ENCODE measurements at regions not wholly inside any gene's neighbourhood (a gene's known extent, or its start where the extent isn't known, plus 50 kb on each side); places are given as distances from the start of the nearest gene placed in this dataset.

GRCh38 chr6:41418741-41419140, 83.3 kb downstream of the NCR2 start:
- no peak overlapping the region for H3K27ac ChIP-seq (ENCODE audit: poor library complexity, severe bottlenecking)

GRCh38 chr6:41419385-41419784, 84.0 kb downstream of the NCR2 start:
- peaks cover 38% of the 10 kb centered on the region for H3K27me3 ChIP-seq (ENCODE audit: insufficient read depth, poor library complexity, severe bottlenecking)
- no peaks in the 10 kb centered on the region for H3K9me3 ChIP-seq (ENCODE audit: severe bottlenecking)
- no peak for DNase-seq (ENCODE audit: low spot score)
- H3K36me3 ChIP-seq (ENCODE audit: low read depth) = no peaks in the 10 kb centered on the region
- TF ChIP-seq CTCF (IDR thresholded peaks at IDR 0.05; ENCODE audit: poor library complexity, severe bottlenecking) = no peak
- no peak overlapping the region for H3K4me3 ChIP-seq (ENCODE audit: severe bottlenecking)
- no peak for ATAC-seq (ENCODE audit: low read depth)
- no peak overlapping the region for H3K27ac ChIP-seq (ENCODE audit: poor library complexity, severe bottlenecking)
- no peaks in the 10 kb centered on the region for H3K4me1 ChIP-seq (ENCODE audit: insufficient read depth, poor library complexity, severe bottlenecking)

More at GRCh38 chr6:41418741-41419140, 83.3 kb downstream of the NCR2 start:
- Histone ChIP-seq H3K4me3 (ENCODE audit: severe bottlenecking) (no peak overlapping the region), H3K4me1 (ENCODE audit: insufficient read depth, poor library complexity, severe bottlenecking) (no peaks in the 10 kb centered on the region), H3K27me3 (ENCODE audit: insufficient read depth, poor library complexity, severe bottlenecking) (peaks cover 38% of the 10 kb centered on the region), H3K9me3 (ENCODE audit: severe bottlenecking) (no peaks in the 10 kb centered on the region), H3K36me3 (ENCODE audit: low read depth) (no peaks in the 10 kb centered on the region)
- DNase-seq (ENCODE audit: low spot score) = no peak
- ATAC-seq (ENCODE audit: low read depth) = no peak
- no peak for TF ChIP-seq CTCF (IDR thresholded peaks at IDR 0.05; ENCODE audit: poor library complexity, severe bottlenecking)

GRCh38 chr6:41420186-41420585, 84.8 kb downstream of the NCR2 start:
- no peaks in the 10 kb centered on the region for H3K4me1 ChIP-seq (ENCODE audit: insufficient read depth, poor library complexity, severe bottlenecking)
- H3K27me3 ChIP-seq (ENCODE audit: insufficient read depth, poor library complexity, severe bottlenecking) = peaks cover 37% of the 10 kb centered on the region
- no peaks in the 10 kb centered on the region for H3K9me3 ChIP-seq (ENCODE audit: severe bottlenecking)
- DNase-seq (ENCODE audit: low spot score) (no peak), ATAC-seq (ENCODE audit: low read depth) (no peak)
- no peaks in the 10 kb centered on the region for H3K36me3 ChIP-seq (ENCODE audit: low read depth)
- no peak for TF ChIP-seq CTCF (IDR thresholded peaks at IDR 0.05; ENCODE audit: poor library complexity, severe bottlenecking)
- H3K27ac ChIP-seq (ENCODE audit: poor library complexity, severe bottlenecking) = no peak overlapping the region
- H3K4me3 ChIP-seq (ENCODE audit: severe bottlenecking) = no peak overlapping the region

- H3K27ac ChIP-seq (ENCODE audit: poor library complexity, severe bottlenecking) = no peak overlapping the region
- no peak for ATAC-seq (ENCODE audit: low read depth)
- no peak overlapping the region for H3K4me3 ChIP-seq (ENCODE audit: severe bottlenecking)
- no peak for TF ChIP-seq CTCF (IDR thresholded peaks at IDR 0.05; ENCODE audit: poor library complexity, severe bottlenecking)
- no peaks in the 10 kb centered on the region for H3K36me3 ChIP-seq (ENCODE audit: low read depth)
- DNase-seq (ENCODE audit: low spot score) = no peak
- H3K9me3 ChIP-seq (ENCODE audit: severe bottlenecking) = no peaks in the 10 kb centered on the region
- H3K27me3 ChIP-seq (ENCODE audit: insufficient read depth, poor library complexity, severe bottlenecking) = peaks cover 25% of the 10 kb centered on the region
- H3K4me1 ChIP-seq (ENCODE audit: insufficient read depth, poor library complexity, severe bottlenecking) = no peaks in the 10 kb centered on the region
Observed at GRCh38 chr6:41422161-41422560, 86.8 kb downstream of the NCR2 start.

GRCh38 chr6:41423002-41423401, 87.6 kb downstream of the NCR2 start:
- H3K36me3 ChIP-seq (ENCODE audit: low read depth) = no peaks in the 10 kb centered on the region
- no peaks in the 10 kb centered on the region for H3K9me3 ChIP-seq (ENCODE audit: severe bottlenecking)
- DNase-seq (ENCODE audit: low spot score) (no peak), ATAC-seq (ENCODE audit: low read depth) (no peak)
- H3K27ac ChIP-seq (ENCODE audit: poor library complexity, severe bottlenecking) = no peak overlapping the region
- no peak for TF ChIP-seq CTCF (IDR thresholded peaks at IDR 0.05; ENCODE audit: poor library complexity, severe bottlenecking)
- no peak overlapping the region for H3K4me3 ChIP-seq (ENCODE audit: severe bottlenecking)
- peaks cover 29% of the 10 kb centered on the region for H3K27me3 ChIP-seq (ENCODE audit: insufficient read depth, poor library complexity, severe bottlenecking)
- no peaks in the 10 kb centered on the region for H3K4me1 ChIP-seq (ENCODE audit: insufficient read depth, poor library complexity, severe bottlenecking)

Data from RWPE2 (cell line).